Skeletal muscle satellite cell (primary cell): ENCODE measurements at regions not wholly inside any gene's neighbourhood (a gene's known extent, or its start where the extent isn't known, plus 50 kb on each side); places are given as distances from the start of the nearest gene placed in this dataset.
"Not testable (repeated sequence)": the region's sequence is repeated elsewhere in the genome, so short reads cannot be mapped to it uniquely, and the experiment has no call there.

Source experiments
- H3K27me3 ChIP-seq: 2 replicates; pipeline ENCODE4 v1.7.0; 2013; ENCODE audit warnings: low read length; ENCODE audit not compliant: control insufficient read depth, insufficient read depth
- H3K36me3 ChIP-seq: 2 replicates; pipeline ENCODE4 v1.7.0; 2013; ENCODE audit warnings: mild to moderate bottlenecking, control low read depth, low read length; ENCODE audit not compliant: insufficient read depth
- H3K4me1 ChIP-seq: 2 replicates; pipeline ENCODE4 v1.7.0; 2013; ENCODE audit warnings: low read length; ENCODE audit not compliant: control insufficient read depth, insufficient read depth
- H3K4me2 ChIP-seq: 2 replicates; pipeline ENCODE4 v1.7.0; 2013; ENCODE audit warnings: mild to moderate bottlenecking, low read length
- H3K4me3 ChIP-seq: 2 replicates; pipeline ENCODE4 v1.7.0; 2013; ENCODE audit warnings: low read length
- H3K9ac ChIP-seq: 2 replicates; pipeline ENCODE4 v1.7.0; 2013; ENCODE audit warnings: mild to moderate bottlenecking, low read depth, low read length, moderate library complexity
- H3K9me3 ChIP-seq: replicated peaks from 2 replicates; pipeline ENCODE4 v1.7.0; 2013; ENCODE audit warnings: mild to moderate bottlenecking, control low read depth, low read length

DNA sequence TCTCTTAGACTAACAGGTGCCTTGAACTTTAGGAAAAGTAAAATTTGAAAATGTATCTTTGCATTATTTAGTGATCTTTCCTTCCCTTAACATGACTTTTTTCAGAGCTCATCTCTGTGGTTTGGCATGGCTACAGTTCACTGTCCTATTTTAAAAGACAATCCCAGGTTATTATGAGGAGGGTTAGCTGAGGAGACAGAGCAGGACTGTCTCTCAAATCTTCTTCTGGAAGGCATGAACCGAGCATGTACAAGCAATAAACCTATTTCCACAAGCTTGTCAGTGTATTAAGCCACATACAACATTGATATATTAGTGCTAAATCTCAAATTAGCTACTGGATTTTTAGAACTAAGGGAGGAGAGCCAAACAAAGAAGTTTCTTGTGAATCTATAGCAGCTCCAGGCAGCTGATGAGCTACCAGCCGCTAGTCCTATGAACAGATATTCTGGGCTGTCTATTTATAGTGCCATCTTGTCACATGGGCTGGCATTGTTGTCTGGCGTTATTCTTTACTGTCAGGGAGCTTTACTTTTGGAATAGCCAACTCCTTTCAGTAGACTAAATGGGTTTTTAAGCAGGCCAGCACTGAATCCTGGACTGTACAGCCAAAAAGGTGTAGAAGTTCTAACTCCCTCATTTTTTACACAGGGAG is 171.2 kb upstream of the ACTBL2 start:
- H3K4me1 ChIP-seq: no peaks in the 10 kb centered on the region
- no peaks in the 10 kb centered on the region for H3K27me3 ChIP-seq
- no peaks in the 10 kb centered on the region for H3K9me3 ChIP-seq
- no peak overlapping the region for H3K4me2 ChIP-seq
- no peak overlapping the region for H3K9ac ChIP-seq
- no peak overlapping the region for H3K4me3 ChIP-seq
- no peaks in the 10 kb centered on the region for H3K36me3 ChIP-seq

DNA sequence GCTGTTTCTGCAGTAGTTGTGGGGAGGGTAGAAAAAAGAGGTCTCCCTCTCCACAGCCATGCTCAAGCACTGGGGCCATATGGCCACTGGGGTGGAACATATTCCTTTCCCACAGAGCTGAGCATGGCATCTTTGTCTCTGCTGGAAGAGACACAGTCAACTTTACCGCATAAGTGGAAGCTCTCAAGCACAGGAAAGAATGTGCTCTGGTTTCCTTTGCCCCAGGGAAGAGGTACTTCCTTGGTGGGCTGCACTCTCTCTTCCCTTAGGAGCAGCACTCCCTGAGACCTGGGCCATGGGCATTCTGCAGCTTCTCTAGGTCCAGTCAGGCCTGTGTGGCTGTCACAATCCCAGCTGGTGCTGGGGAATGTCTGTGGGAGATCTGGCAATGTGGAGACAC is 168.5 kb upstream of the ACTBL2 start:
- Histone ChIP-seq H3K9me3 (no peaks in the 10 kb centered on the region), H3K27me3 (no peaks in the 10 kb centered on the region), H3K4me3 (no peak overlapping the region), H3K4me2 (no peak overlapping the region), H3K36me3 (no peaks in the 10 kb centered on the region), H3K4me1 (no peaks in the 10 kb centered on the region), H3K9ac (no peak overlapping the region)

DNA sequence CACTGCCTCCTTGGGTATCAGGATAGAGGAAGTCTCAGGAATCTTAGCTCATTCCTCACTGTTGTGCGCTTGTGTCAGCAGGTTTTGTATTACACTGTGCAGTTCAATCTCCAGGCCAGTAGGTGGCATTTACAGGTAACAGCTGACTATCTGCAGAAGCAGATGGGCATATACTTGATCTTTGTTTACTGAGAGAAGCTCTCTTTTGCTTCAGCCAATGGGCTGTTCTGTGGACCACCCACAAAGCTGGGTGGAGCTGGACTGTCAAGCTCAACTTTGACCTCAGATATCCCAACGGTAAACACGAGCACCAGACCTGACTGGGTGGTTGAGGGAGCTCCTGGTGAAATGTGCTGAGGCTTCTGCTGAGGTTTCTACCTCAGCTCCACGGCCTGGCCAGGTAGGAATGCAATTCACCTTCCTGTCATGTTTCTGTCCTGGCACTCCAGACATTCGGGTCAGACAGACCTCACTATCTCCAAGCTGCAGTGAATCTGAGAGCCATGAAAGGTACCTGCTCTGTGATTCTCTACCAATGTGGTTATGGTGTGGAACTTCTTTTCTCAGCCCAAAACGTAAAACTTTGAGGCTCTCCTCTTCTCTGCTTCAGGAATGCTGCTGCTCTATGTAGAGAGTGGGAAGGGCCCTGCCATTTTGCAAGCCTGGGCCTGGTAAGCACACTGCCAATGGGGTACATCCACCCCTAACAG is 167.9 kb upstream of the ACTBL2 start:
- Histone ChIP-seq H3K9ac (no peak overlapping the region), H3K4me3 (no peak overlapping the region), H3K4me1 (no peaks in the 10 kb centered on the region), H3K27me3 (no peaks in the 10 kb centered on the region), H3K36me3 (no peaks in the 10 kb centered on the region), H3K4me2 (no peak overlapping the region), H3K9me3 (no peaks in the 10 kb centered on the region)

DNA sequence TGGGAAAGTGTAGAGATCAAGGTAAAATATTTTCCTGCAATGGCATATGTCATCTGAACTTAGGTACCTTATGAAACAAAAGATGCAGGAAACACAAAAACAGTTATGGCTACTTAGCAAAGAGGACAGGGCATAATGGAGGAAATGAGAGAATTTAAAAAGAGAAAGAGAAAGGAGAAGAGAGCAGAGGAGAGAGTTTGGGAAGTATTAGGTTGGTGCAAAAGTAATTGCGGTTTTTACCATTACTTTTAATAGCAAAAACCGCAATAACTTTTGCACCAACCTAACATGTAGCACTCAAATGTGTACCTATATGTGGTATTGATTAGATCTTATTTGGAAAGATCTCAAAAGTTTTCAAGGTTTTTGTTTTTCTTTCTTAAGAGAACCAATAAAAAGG is 160.1 kb upstream of the ACTBL2 start:
- H3K4me3 ChIP-seq: no peak overlapping the region
- H3K36me3 ChIP-seq: no peaks in the 10 kb centered on the region
- no peak overlapping the region for H3K4me2 ChIP-seq
- H3K9me3 ChIP-seq: no peaks in the 10 kb centered on the region
- H3K9ac ChIP-seq: no peak overlapping the region
- no peaks in the 10 kb centered on the region for H3K4me1 ChIP-seq
- peaks cover 2% of the 10 kb centered on the region for H3K27me3 ChIP-seq

DNA sequence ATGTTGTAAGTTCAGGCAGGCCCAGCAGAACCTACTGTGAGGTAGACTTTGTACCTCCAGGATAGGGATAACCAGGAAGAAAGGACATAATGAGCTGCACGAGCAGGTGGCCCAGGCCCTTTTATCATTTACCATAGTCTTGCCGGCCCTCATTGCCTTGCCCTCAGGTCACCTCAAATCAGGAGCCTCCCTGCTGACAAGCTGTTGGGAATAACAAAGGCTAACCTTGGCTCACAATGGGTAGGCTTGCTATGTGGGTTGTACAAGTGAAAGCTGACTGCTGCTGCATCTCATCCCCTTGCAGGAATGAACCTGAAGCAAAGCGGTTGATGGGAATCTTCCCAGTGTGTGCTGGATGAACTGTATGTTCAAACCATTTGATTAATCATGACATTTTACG is 159.5 kb upstream of the ACTBL2 start:
- H3K4me1 ChIP-seq: no peaks in the 10 kb centered on the region
- H3K4me3 ChIP-seq: no peak overlapping the region
- peaks cover 2% of the 10 kb centered on the region for H3K27me3 ChIP-seq
- no peak overlapping the region for H3K4me2 ChIP-seq
- H3K9ac ChIP-seq: no peak overlapping the region
- no peaks in the 10 kb centered on the region for H3K9me3 ChIP-seq
- no peaks in the 10 kb centered on the region for H3K36me3 ChIP-seq

DNA sequence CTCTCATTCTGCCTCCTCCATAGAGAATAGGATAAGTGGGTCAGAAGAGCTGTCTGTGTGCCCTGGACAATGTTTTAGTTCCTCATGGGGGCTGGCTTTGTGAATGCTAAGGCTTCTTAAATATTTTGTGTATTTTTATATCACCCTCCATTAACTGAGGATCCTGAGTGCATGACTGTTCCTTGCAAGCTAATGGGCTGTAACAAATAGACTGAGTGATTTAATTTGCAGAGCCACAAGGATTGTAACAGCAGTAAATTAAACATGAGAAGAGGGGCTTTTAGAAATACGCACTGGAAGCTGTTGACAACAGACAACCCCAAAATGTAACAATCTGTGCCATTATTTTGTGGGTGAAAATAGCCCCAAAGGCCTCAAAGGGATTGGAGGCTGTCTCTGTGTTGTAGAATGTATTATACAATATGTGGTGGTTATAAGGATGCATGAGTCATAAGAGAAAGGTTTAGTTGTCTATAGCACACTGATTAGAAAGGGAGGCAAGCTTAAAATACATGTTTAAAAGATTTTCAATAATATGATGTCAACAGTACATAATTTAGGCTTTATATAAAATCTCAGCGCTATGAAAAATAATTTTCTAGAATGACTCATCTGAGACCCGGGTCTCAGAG is 152.7 kb upstream of the ACTBL2 start:
- no peak overlapping the region for H3K4me2 ChIP-seq
- H3K4me1 ChIP-seq: no peaks in the 10 kb centered on the region
- H3K4me3 ChIP-seq: no peak overlapping the region
- no peaks in the 10 kb centered on the region for H3K27me3 ChIP-seq
- H3K36me3 ChIP-seq: no peaks in the 10 kb centered on the region
- no peaks in the 10 kb centered on the region for H3K9me3 ChIP-seq
- no peak overlapping the region for H3K9ac ChIP-seq

DNA sequence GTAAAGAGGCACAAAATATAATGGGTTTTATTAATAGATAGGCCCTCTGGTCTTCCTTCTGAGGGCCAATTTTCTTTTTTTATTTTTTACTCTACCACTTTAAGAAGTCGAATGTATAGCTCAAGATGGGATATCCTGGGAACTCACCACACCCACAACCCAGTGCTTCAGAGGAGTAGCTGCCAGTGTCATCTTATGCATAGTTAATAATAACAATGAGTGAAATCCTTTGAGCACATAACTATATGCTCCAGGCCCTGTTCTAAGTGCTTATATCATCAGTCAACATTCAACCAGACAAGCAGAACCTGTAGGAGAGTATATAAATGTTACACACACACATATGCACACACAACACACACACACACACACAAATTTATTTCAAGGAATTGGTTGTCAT is 150.3 kb upstream of the ACTBL2 start:
- Histone ChIP-seq H3K9me3 (no peaks in the 10 kb centered on the region), H3K27me3 (no peaks in the 10 kb centered on the region), H3K4me2 (no peak overlapping the region), H3K4me3 (no peak overlapping the region), H3K4me1 (no peaks in the 10 kb centered on the region), H3K9ac (no peak overlapping the region), H3K36me3 (no peaks in the 10 kb centered on the region)

DNA sequence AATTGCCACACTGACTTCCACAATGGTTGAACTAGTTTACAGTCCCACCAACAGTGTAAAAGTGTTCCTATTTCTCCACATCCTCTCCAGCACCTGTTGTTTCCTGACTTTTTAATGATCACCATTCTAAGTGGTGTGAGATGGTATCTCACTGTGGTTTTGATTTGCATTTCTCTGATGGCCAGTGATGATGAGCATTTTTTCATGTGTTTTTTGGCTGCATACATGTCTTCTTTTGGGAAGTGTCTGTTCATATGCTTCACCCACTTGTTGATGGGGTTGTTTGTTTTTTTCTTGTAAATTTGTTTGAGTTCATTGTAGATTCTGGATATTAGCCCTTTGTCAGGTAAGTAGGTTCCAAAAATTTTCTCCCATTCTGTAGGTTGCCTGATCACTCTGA is 148.5 kb upstream of the ACTBL2 start:
- not testable (repeated sequence) for H3K4me1 ChIP-seq, H3K36me3 ChIP-seq, H3K4me2 ChIP-seq, H3K27me3 ChIP-seq, H3K9ac ChIP-seq, H3K4me3 ChIP-seq, H3K9me3 ChIP-seq

DNA sequence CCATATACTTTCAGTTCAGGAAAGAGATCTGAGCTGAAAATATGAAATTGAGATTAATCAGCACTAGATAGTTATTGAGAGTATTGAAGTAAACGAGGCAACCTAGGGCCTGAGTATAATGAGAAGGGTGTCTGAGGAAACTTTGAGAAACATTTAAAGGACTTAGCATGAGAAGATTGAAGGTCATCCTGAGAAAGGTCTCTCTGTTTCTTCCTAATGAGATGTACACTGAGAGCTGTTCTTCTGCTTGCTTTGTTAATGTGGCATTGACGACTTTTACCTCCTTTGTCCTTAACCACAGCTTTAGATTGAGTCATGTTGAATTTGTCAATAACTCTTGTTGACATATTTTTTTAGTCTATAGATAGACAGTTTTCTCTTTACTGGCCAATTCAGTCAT is 145.1 kb upstream of the ACTBL2 start:
- Histone ChIP-seq H3K9ac (no peak overlapping the region), H3K4me3 (no peak overlapping the region), H3K9me3 (no peaks in the 10 kb centered on the region), H3K27me3 (no peaks in the 10 kb centered on the region), H3K4me2 (no peak overlapping the region), H3K4me1 (no peaks in the 10 kb centered on the region), H3K36me3 (no peaks in the 10 kb centered on the region)

DNA sequence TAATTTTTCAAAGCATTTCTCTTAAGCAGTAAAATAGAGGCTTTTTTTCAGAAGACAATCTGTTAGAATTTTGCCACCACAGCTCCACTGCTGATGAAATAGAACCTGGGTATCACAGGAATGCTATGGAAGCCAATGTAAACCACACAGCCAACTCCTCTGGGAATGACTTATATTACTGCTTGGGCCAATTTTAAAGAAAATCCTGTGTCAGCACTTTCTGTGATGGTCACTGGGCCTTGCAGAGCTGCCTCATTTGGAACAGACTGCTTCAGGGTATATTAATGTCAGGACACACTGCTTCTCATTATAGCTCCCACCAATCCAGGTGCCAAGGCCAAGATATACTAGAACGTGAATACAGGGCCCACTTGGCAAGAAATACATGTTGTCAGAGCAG is 144.1 kb upstream of the ACTBL2 start:
- Histone ChIP-seq H3K9ac (no peak overlapping the region), H3K4me1 (no peaks in the 10 kb centered on the region), H3K4me2 (no peak overlapping the region), H3K4me3 (no peak overlapping the region), H3K27me3 (no peaks in the 10 kb centered on the region), H3K9me3 (no peaks in the 10 kb centered on the region), H3K36me3 (no peaks in the 10 kb centered on the region)

DNA sequence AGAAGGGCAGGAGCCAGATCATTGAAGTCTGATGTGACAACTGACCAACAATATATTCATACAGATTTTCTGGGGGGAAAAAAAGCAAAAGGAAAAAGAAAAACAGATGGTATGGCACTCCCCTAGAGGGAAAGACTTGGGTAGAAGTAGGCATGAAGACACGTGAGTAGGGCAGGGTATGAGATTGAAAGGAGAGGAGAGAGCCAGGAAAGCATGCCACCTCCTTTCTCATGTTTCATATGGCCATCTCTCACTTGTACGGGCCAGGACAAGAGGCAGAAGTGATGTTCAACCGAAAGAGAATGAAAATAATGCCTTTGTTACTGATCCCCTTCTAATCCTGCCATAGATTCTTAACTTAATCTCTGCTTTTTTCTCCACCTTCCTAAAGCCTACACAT is 139.0 kb upstream of the ACTBL2 start:
- Histone ChIP-seq H3K9me3 (no peaks in the 10 kb centered on the region), H3K9ac (no peak overlapping the region), H3K36me3 (no peaks in the 10 kb centered on the region), H3K27me3 (no peaks in the 10 kb centered on the region), H3K4me2 (no peak overlapping the region), H3K4me1 (no peaks in the 10 kb centered on the region), H3K4me3 (no peak overlapping the region)
